Gastroesophageal sphincter (tissue), 3 donors: ENCODE measurements at regions not wholly inside any gene's neighbourhood (a gene's known extent, or its start where the extent isn't known, plus 50 kb on each side); places are given as distances from the start of the nearest gene placed in this dataset.

Source experiments
- EP300 ChIP-seq: sonication (generic); formaldehyde crosslinking; IDR thresholded peaks from one replicate; pipeline ENCODE4 v1.6.1; 2017; ENCODE audit warnings: antibody characterized with exemption, mild to moderate bottlenecking
- POLR2A ChIP-seq, 2 donors: fragments of 450-650 bp; IDR thresholded peaks; one replicate each; pipeline ENCODE4 v1.6.1; 2017; ENCODE audit warnings: antibody characterized with exemption in 2 of 2, mild to moderate bottlenecking in 2 of 2, moderate library complexity in 1 of 2
- POLR2AphosphoS5 ChIP-seq: sonication (generic); formaldehyde crosslinking; IDR thresholded peaks from one replicate; pipeline ENCODE4 v1.6.1; 2017; ENCODE audit warnings: antibody characterized with exemption
- TF ChIP-seq, protein P1 (sequence below), 4 experiments: fragments of 200-600 bp in 2 of 4; fragments of 450-650 bp in 2 of 4; sonication (generic) in 1 of 4; IDR thresholded peaks; one replicate each; pipeline ENCODE4 v1.5.1; 2017 to 2019; ENCODE audit warnings: antibody characterized with exemption in 4 of 4, mild to moderate bottlenecking in 2 of 4, moderate library complexity in 2 of 4

DNA sequence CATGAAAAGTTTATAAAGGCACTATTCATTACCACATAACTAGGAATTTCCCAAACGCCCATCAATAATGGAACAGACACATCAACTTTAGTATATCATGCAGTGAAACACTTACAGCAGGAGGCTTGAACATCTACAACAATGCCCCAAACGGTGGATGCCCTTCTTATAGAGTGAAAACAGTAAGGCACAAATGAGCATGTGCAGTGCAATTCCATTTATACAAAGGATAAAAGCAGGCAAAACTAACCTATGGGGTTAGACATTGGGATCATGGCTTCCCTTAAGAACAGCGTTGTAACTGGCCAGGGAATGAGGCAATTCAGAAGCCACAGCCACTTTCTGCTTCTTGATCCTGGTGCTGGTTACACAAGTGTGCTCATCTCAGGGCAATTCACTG lies 1363.0 kb downstream of the TBC1D22A start:
- no peak for TF ChIP-seq POLR2A (IDR thresholded peaks at IDR 0.05)
- TF ChIP-seq, protein P1, sequence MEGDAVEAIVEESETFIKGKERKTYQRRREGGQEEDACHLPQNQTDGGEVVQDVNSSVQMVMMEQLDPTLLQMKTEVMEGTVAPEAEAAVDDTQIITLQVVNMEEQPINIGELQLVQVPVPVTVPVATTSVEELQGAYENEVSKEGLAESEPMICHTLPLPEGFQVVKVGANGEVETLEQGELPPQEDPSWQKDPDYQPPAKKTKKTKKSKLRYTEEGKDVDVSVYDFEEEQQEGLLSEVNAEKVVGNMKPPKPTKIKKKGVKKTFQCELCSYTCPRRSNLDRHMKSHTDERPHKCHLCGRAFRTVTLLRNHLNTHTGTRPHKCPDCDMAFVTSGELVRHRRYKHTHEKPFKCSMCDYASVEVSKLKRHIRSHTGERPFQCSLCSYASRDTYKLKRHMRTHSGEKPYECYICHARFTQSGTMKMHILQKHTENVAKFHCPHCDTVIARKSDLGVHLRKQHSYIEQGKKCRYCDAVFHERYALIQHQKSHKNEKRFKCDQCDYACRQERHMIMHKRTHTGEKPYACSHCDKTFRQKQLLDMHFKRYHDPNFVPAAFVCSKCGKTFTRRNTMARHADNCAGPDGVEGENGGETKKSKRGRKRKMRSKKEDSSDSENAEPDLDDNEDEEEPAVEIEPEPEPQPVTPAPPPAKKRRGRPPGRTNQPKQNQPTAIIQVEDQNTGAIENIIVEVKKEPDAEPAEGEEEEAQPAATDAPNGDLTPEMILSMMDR (IDR thresholded peaks at IDR 0.05), result no peak
- no peak for TF ChIP-seq EP300
- TF ChIP-seq POLR2AphosphoS5, result no peak
